Cardiac fibroblast (primary cell): ENCODE measurements at regions not wholly inside any gene's neighbourhood (a gene's known extent, or its start where the extent isn't known, plus 50 kb on each side); places are given as distances from the start of the nearest gene placed in this dataset.
"Not testable (repeated sequence)": the region's sequence is repeated elsewhere in the genome, so short reads cannot be mapped to it uniquely, and the experiment has no call there.

ENCODE experiments used
- DNase-seq, 2 donors: peaks; one replicate each; pipeline versions ENCODE4 v3.0.0 to v3.0.0-alpha.2; 2010; ENCODE audit warnings: low read depth in 2 of 2
- H3K4me3 ChIP-seq, 2 donors: replicated peaks in 1 of 2; 1 replicate in 1 of 2; 2 replicates in 1 of 2; pipeline ENCODE4 v1.5.1; 2011; ENCODE audit warnings: low read depth in 2 of 2, low read length in 2 of 2, mild to moderate bottlenecking in 2 of 2, moderate library complexity in 1 of 2
- CTCF ChIP-seq: IDR thresholded peaks from one replicate; pipeline ENCODE4 v1.5.1; 2011; ENCODE audit warnings: low read depth, mild to moderate bottlenecking, low read length, inconsistent platforms

GRCh38 chr2:60353406-60353800 lies 200.1 kb downstream of the BCL11A start:
- H3K4me3 ChIP-seq: no peak overlapping the region
- no peak for DNase-seq
- TF ChIP-seq CTCF: no peak

- no peak for TF ChIP-seq CTCF
These were observed 200.7 kb downstream of the BCL11A start for GRCh38 chr2:60352491-60353405.

GRCh38 chr2:60351802-60352201 lies 201.7 kb downstream of the BCL11A start:
- TF ChIP-seq CTCF: no peak
- DNase-seq: no peak
- no peak overlapping the region for H3K4me3 ChIP-seq

More at GRCh38 chr2:60352491-60353405, 200.7 kb downstream of the BCL11A start:
- DNase-seq: no peak
- H3K4me3 ChIP-seq: no peak overlapping the region

- no peak overlapping the region for H3K4me3 ChIP-seq
- no peak for DNase-seq
- no peak for TF ChIP-seq CTCF
These were observed 202.1 kb downstream of the BCL11A start for GRCh38 chr2:60351321-60351720.

- no peak for DNase-seq
- H3K4me3 ChIP-seq: no peak overlapping the region
- no peak for TF ChIP-seq CTCF
These were observed 202.7 kb downstream of the BCL11A start for GRCh38 chr2:60350791-60351190.

GRCh38 chr2:60347781-60348180 lies 205.7 kb downstream of the BCL11A start:
- H3K4me3 ChIP-seq: no peak overlapping the region
- no peak for TF ChIP-seq CTCF
- no peak for DNase-seq

GRCh38 chr2:60342491-60342890 lies 211.0 kb downstream of the BCL11A start:
- H3K4me3 ChIP-seq, DNase-seq: not testable (repeated sequence)
